ENCODE measurements at regions not wholly inside any gene's neighbourhood (a gene's known extent, or its start where the extent isn't known, plus 50 kb on each side); places are given as distances from the start of the nearest gene placed in this dataset.
A peak's percentile ranks its signal among the peaks of the same experiment; 100 is the strongest.

DNA sequence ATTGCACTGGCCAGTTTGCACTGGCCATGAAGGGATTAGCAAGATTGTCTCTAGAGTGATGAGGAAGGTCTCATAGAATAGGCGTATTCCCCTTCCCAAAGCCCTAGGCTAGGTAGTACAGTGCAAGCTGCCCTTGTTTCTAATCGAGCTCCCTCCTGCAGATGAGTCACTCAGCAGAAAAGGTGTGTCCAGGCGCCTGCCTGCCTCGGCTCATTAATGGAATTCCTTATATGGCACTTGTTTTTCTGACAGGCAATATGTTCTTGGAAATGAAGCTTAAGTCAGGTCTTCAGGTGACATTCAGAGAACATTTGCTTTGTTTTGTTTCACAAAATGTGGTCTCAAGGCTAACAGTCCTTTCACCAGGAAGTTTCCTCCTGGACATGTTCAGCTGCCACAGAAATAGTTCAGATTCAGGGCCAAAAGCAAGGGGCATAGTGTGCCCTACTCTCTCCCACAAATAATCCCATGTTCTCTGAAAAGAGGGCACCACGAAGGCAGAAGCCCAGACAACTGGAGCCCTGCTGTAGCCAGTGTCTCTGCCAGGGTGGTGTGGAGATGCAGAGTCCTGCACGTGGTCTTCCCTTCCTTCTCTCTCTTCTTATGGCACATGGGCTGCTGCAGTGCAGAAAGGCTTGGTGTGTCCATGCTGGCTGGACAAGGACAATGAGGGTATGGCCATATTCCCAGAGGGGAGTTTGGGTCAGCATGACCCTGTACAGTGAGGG lies 281.1 kb upstream of the MAP3K1 start:
- DNase-seq: no peak
- no peak overlapping the region for H2BK20ac ChIP-seq (ENCODE audit: low read depth, low read length, poor library complexity, severe bottlenecking)
- H3K9me3 Mint-ChIP-seq: no peaks in the 10 kb centered on the region
- no peak overlapping the region for H3K14ac ChIP-seq (ENCODE audit: insufficient read depth, low read length)
- no peak overlapping the region for H3T11ph ChIP-seq (ENCODE audit: low read length)
- no peaks in the 10 kb centered on the region for H3K23me2 ChIP-seq (ENCODE audit: insufficient read length, low read depth, low read length, poor library complexity, severe bottlenecking)
- no peak overlapping the region for H4K5ac ChIP-seq (ENCODE audit: insufficient read length, low read depth, low read length)
- H3K4me2 ChIP-seq (ENCODE audit: insufficient read depth, insufficient read length, low read length): no peak overlapping the region
- no peaks in the 10 kb centered on the region for H3K79me1 ChIP-seq (ENCODE audit: insufficient read depth, low read depth, low read length, poor library complexity, severe bottlenecking)
- no peak overlapping the region for H3K27ac ChIP-seq (ENCODE audit: insufficient read length, low read depth, low read length)
- no peak overlapping the region for H2AFZ ChIP-seq (ENCODE audit: low read length)
- no peak overlapping the region for H2AK5ac ChIP-seq (ENCODE audit: insufficient read length, low read length)
- peaks cover 3% of the 10 kb centered on the region for H3K27me3 Mint-ChIP-seq (ENCODE audit: low read depth)
- H3K27ac Mint-ChIP-seq: 0 out of 7 replicates have a peak overlapping the region, but pooled peaks of 1 of the 3 experiments have one; percentile 23
- H3K56ac ChIP-seq (ENCODE audit: insufficient read length, low read depth, low read length): no peak overlapping the region
- no peaks in the 10 kb centered on the region for H3K36me3 Mint-ChIP-seq (ENCODE audit: insufficient read depth in 1 of 3, low read depth in 3 of 3)
- H4K8ac ChIP-seq (replicated peaks; ENCODE audit: insufficient read length, low read depth, low read length): no peak overlapping the region
- no peak overlapping the region for H3K18ac ChIP-seq (ENCODE audit: insufficient read length, low read depth, low read length)
- H2BK120ac ChIP-seq (ENCODE audit: low read depth, low read length, poor library complexity, severe bottlenecking): no peak overlapping the region
- H3K79me2 ChIP-seq (ENCODE audit: insufficient read depth, low read length): no peaks in the 10 kb centered on the region
- H2BK12ac ChIP-seq (ENCODE audit: insufficient read length, low read depth, low read length): no peak overlapping the region
- no peaks in the 10 kb centered on the region for H3K4me1 ChIP-seq (ENCODE audit: insufficient read depth, low read length)
- no peak overlapping the region for H3K23ac ChIP-seq (ENCODE audit: insufficient read length, low read depth, low read length)
- no peaks in the 10 kb centered on the region for H3K27me3 ChIP-seq (ENCODE audit: insufficient read depth, low read length)
- no peak overlapping the region for H4K91ac ChIP-seq (ENCODE audit: insufficient read length, low read depth, low read length)
- TF ChIP-seq, protein P1, sequence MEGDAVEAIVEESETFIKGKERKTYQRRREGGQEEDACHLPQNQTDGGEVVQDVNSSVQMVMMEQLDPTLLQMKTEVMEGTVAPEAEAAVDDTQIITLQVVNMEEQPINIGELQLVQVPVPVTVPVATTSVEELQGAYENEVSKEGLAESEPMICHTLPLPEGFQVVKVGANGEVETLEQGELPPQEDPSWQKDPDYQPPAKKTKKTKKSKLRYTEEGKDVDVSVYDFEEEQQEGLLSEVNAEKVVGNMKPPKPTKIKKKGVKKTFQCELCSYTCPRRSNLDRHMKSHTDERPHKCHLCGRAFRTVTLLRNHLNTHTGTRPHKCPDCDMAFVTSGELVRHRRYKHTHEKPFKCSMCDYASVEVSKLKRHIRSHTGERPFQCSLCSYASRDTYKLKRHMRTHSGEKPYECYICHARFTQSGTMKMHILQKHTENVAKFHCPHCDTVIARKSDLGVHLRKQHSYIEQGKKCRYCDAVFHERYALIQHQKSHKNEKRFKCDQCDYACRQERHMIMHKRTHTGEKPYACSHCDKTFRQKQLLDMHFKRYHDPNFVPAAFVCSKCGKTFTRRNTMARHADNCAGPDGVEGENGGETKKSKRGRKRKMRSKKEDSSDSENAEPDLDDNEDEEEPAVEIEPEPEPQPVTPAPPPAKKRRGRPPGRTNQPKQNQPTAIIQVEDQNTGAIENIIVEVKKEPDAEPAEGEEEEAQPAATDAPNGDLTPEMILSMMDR (conservative IDR thresholded peaks at IDR 0.05): no peak
- H2BK5ac ChIP-seq (ENCODE audit: insufficient read length, low read length): no peak overlapping the region
- no peaks in the 10 kb centered on the region for H4K20me1 ChIP-seq (ENCODE audit: control insufficient read depth, insufficient read depth, insufficient read length)
- H3K4me3 Mint-ChIP-seq: no peak overlapping the region
- no CpG with 5 or more reads among the region's 6 CpGs for WGBS (ENCODE audit: extremely low coverage, insufficient read length, low lambda C conversion rate)
- H3K9ac ChIP-seq (ENCODE audit: extremely low read depth, insufficient read length, low read length): no peak overlapping the region
- H3K4me1 Mint-ChIP-seq: peaks cover 4 to 7% of the 10 kb centered on the region in 2 experiments; a peak in 2 of 4 replicates
- no peak overlapping the region for H2BK15ac ChIP-seq (ENCODE audit: low read depth, low read length)
- H3K4ac ChIP-seq (ENCODE audit: low read depth, low read length): no peak overlapping the region
- no peaks in the 10 kb centered on the region for H3K9me3 ChIP-seq (ENCODE audit: control insufficient read depth, low read depth, low read length)

Measured in H9 (cell line).